HepG2 (cell line): ENCODE measurements at regions not wholly inside any gene's neighbourhood (a gene's known extent, or its start where the extent isn't known, plus 50 kb on each side); places are given as distances from the start of the nearest gene placed in this dataset.

ENCODE experiments used
- ATAC-seq: fragments of 200-7000 bp; cut with Tn5 transposase; 3 replicates; pipeline ENCODE4 v1.9.1; 2020; ENCODE audit warnings: mild to moderate bottlenecking, moderate library complexity
- BruUV-seq: library from RNA; stranded (reverse); fragments of 400-500 nt; replicated peaks from 2 replicates; lab custom pipeline; 2021; lab: Mats Ljungman, UMichigan
- CTCF ChIA-PET: fragments of 300-600 bp; formaldehyde crosslinking; extraction: SDS; loops from one replicate; lab custom pipeline; 2021; ENCODE audit warnings: low total read pairs, inconsistent platforms, low intra/inter-chr PET ratio; lab: Yijun Ruan, JAX
- POLR2A ChIA-PET: fragments of 350-600 bp; sonication (Branson Sonifier 250); formaldehyde crosslinking; loops from one replicate; lab custom pipeline; 2020; ENCODE audit warnings: antibody characterized with exemption, inconsistent platforms; lab: Yijun Ruan, JAX
- DNase-seq: peaks from one replicate; pipeline ENCODE4 v3.0.0-alpha.2; 2015; ENCODE audit warnings: low spot score
- FAIRE-seq: peaks from 3 replicates; lab custom pipeline; 2011; peaks lifted over from hg19 to GRCh38; lab: Jason Lieb, UNC
- H2AFZ ChIP-seq: one replicate; pipeline ENCODE4 v1.6.1; 2011; ENCODE audit warnings: low read length, inconsistent platforms
- H3K27ac ChIP-seq: fragments of 300-600 bp; 3 replicates; pipeline ENCODE4 v1.8.0; 2011; ENCODE audit warnings: mixed run types, mild to moderate bottlenecking, mixed read lengths, low read length, inconsistent platforms; ENCODE audit not compliant: insufficient read depth; ENCODE audit errors: extremely low read length
- H3K27me3 ChIP-seq, 2 experiments: fragments of 200-600 bp in 1 of 2; 2 replicates in 1 of 2; 3 replicates in 1 of 2; pipeline versions ENCODE4 v1.6.0 to v1.8.0; 2011; ENCODE audit warnings: low read length in 2 of 2, mild to moderate bottlenecking in 2 of 2, moderate library complexity in 2 of 2, inconsistent platforms in 1 of 2; ENCODE audit not compliant: insufficient read depth in 2 of 2, control insufficient read depth in 1 of 2
- H3K36me3 ChIP-seq, 2 experiments: fragments of 200-600 bp in 1 of 2; replicated peaks in 1 of 2; 2 replicates in 1 of 2; 3 replicates in 1 of 2; pipeline versions ENCODE4 v1.5.1 to v1.8.0; 2011; ENCODE audit warnings: low read length in 2 of 2, inconsistent platforms in 1 of 2; ENCODE audit not compliant: insufficient read depth in 2 of 2, control insufficient read depth in 1 of 2
- H3K4me1 ChIP-seq: 2 replicates; pipeline ENCODE4 v1.5.1; 2012; ENCODE audit warnings: low read length, inconsistent platforms; ENCODE audit not compliant: insufficient read depth
- H3K4me2 ChIP-seq: 2 replicates; pipeline ENCODE4 v1.6.0; 2011; ENCODE audit warnings: low read depth, low read length, inconsistent platforms
- H3K4me3 ChIP-seq, 3 experiments: fragments of 200-600 bp in 1 of 3; sonication (generic), shearing (Covaris generic) in 1 of 3; replicated peaks in 1 of 3; 2 replicates each; pipeline ENCODE4 v1.5.1; 2011 to 2016; ENCODE audit warnings: low read length in 3 of 3, inconsistent platforms in 2 of 3, low read depth in 2 of 3, mild to moderate bottlenecking in 2 of 3, control low read depth in 1 of 3, mixed read lengths in 1 of 3; ENCODE audit not compliant: insufficient read depth in 1 of 3
- H3K79me2 ChIP-seq: one replicate; pipeline ENCODE4 v1.6.1; 2011; ENCODE audit warnings: low read length, inconsistent platforms; ENCODE audit not compliant: insufficient read depth
- H3K9ac ChIP-seq: 2 replicates; pipeline ENCODE4 v1.6.0; 2011; ENCODE audit warnings: mild to moderate bottlenecking, low read depth, low read length, inconsistent platforms; ENCODE audit not compliant: insufficient read depth
- H3K9me3 ChIP-seq: 2 replicates; pipeline ENCODE4 v1.5.1; 2012; ENCODE audit warnings: mild to moderate bottlenecking, low read length
- H4K20me1 ChIP-seq: 2 replicates; pipeline ENCODE4 v1.6.0; 2011; ENCODE audit warnings: inconsistent platforms, mild to moderate bottlenecking, low read length, moderate library complexity; ENCODE audit not compliant: insufficient read depth
- BRCA1 ChIP-seq: sonication (generic); formaldehyde crosslinking; IDR thresholded peaks from 2 replicates; pipeline ENCODE4 v1.4.0; 2020; ENCODE audit warnings: missing genetic modification reagents
- IRX3 ChIP-seq: sonication (generic); formaldehyde crosslinking; IDR thresholded peaks from 2 replicates; pipeline ENCODE4 v1.8.1; 2023; ENCODE audit warnings: mild to moderate bottlenecking, low read depth, missing genetic modification reagents, borderline replicate concordance
- RBM22 ChIP-seq: fragments of 200-400 bp; formaldehyde crosslinking; optimal IDR thresholded peaks from 2 replicates; pipeline ENCODE3; 2017; ENCODE audit warnings: mild to moderate bottlenecking, low read length, moderate library complexity
- SNAI1 ChIP-seq: sonication (generic); formaldehyde crosslinking; IDR thresholded peaks from 2 replicates; pipeline ENCODE4 v1.5.0; 2020; ENCODE audit warnings: mild to moderate bottlenecking, missing genetic modification reagents, borderline replicate concordance
- ZNF136 ChIP-seq: sonication (generic); formaldehyde crosslinking; IDR thresholded peaks from 2 replicates; pipeline ENCODE4 v1.8.1; 2022; ENCODE audit warnings: low read depth, mild to moderate bottlenecking, moderate library complexity, missing genetic modification reagents
- ZNF451 ChIP-seq: sonication (generic); formaldehyde crosslinking; IDR thresholded peaks from 2 replicates; pipeline ENCODE4 v1.5.0; 2020; ENCODE audit warnings: mild to moderate bottlenecking, missing genetic modification reagents
- ZNF460 ChIP-seq: sonication (generic); formaldehyde crosslinking; IDR thresholded peaks from 2 replicates; pipeline ENCODE4 v1.5.1; 2020; ENCODE audit warnings: missing genetic modification reagents, mild to moderate bottlenecking, borderline replicate concordance
- ZNF782 ChIP-seq: sonication (generic); formaldehyde crosslinking; IDR thresholded peaks from 2 replicates; pipeline ENCODE4 v1.4.0; 2020; ENCODE audit warnings: missing genetic modification reagents, mild to moderate bottlenecking, borderline replicate concordance
- WGBS: methylation state at CpG from one replicate; pipeline ENCODE4 v1.1.6; 2017; ENCODE audit warnings: low lambda C conversion rate; 5-methylcytosine and 5-hydroxymethylcytosine counted together
- in situ Hi-C: cut with HindIII; loops from 2 replicates; pipeline ENCODE4 v1.10.0; 2017; ENCODE audit warnings: low pct_unique_long_range_greater_than_20kb; ENCODE audit not compliant: extremely low pct_ligation_motif_present
- intact Hi-C: fragments of 100-400 bp; cut with micrococcal nuclease; formaldehyde crosslinking; loops from one replicate; pipeline ENCODE4 v1.10.0; 2022; ENCODE audit not compliant: unreplicated experiment
- TF ChIP-seq, protein P1 (sequence below): sonication (generic); formaldehyde crosslinking; conservative IDR thresholded peaks from 2 replicates; pipeline ENCODE4 v1.4.0; 2020; ENCODE audit warnings: missing genetic modification reagents
- TF ChIP-seq, protein P2 (sequence below): sonication (generic); formaldehyde crosslinking; IDR thresholded peaks from 2 replicates; pipeline ENCODE4 v1.4.0; 2020; ENCODE audit warnings: missing genetic modification reagents, borderline replicate concordance
- TF ChIP-seq, protein P3 (sequence below): sonication (generic); formaldehyde crosslinking; IDR thresholded peaks from 2 replicates; pipeline ENCODE4 v1.4.0; 2020; ENCODE audit warnings: mild to moderate bottlenecking, missing genetic modification reagents

DNA sequence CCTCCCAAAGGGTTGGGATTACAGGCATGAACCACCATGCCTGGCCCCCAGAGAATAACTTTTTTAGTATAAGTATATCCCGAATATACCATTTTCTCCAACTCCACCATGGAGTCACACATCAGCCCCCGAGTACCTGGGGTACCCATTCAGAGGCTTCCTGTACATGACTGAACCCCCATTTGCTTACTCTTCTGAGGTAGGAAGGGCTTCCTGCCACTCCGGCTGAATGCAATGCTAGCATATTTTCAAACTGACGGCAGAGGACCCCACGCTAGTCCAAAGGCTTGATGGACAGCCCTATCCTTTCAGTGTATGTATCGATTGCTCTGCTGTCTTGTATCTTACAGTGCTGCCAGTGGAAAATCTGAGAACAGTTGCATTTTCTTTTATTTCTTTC is 220.6 kb upstream of the SH3BP4 start:
- intact Hi-C loops, result no loop called here
- FAIRE-seq (no peak), ATAC-seq (no peak), DNase-seq (no peak)
- ChIA-PET CTCF (no interaction called here), POLR2A (no interaction called here)
- Histone ChIP-seq H3K4me3 (no peak overlapping the region), H3K79me2 (no peaks in the 10 kb centered on the region), H3K36me3 (no peaks in the 10 kb centered on the region), H3K9ac (no peak overlapping the region), H3K27ac (no peak overlapping the region), H3K4me2 (no peak overlapping the region), H4K20me1 (no peaks in the 10 kb centered on the region), H3K27me3 (no peaks in the 10 kb centered on the region), H3K9me3 (peaks cover 7% of the 10 kb centered on the region), H3K4me1 (peaks cover 33% of the 10 kb centered on the region), H2AFZ (no peak overlapping the region)
- 94% methylated on average over 6 of the region's 6 CpGs for WGBS
- in situ Hi-C loops, result no loop called here
- no TSS peak for BruUV-seq
- TF ChIP-seq IRX3 (CRISPR knock-in tag), result no peak
- TF ChIP-seq ZNF451 (CRISPR knock-in tag), result no peak
- TF ChIP-seq, protein P1, sequence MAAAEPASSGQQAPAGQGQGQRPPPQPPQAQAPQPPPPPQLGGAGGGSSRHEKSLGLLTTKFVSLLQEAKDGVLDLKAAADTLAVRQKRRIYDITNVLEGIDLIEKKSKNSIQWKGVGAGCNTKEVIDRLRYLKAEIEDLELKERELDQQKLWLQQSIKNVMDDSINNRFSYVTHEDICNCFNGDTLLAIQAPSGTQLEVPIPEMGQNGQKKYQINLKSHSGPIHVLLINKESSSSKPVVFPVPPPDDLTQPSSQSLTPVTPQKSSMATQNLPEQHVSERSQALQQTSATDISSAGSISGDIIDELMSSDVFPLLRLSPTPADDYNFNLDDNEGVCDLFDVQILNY (CRISPR knock-in tag), result no peak
- no peak for TF ChIP-seq SNAI1 (CRISPR knock-in tag)
- no peak for TF ChIP-seq ZNF460 (CRISPR knock-in tag)
- TF ChIP-seq BRCA1 (CRISPR knock-in tag), result no peak
- TF ChIP-seq, protein P2, sequence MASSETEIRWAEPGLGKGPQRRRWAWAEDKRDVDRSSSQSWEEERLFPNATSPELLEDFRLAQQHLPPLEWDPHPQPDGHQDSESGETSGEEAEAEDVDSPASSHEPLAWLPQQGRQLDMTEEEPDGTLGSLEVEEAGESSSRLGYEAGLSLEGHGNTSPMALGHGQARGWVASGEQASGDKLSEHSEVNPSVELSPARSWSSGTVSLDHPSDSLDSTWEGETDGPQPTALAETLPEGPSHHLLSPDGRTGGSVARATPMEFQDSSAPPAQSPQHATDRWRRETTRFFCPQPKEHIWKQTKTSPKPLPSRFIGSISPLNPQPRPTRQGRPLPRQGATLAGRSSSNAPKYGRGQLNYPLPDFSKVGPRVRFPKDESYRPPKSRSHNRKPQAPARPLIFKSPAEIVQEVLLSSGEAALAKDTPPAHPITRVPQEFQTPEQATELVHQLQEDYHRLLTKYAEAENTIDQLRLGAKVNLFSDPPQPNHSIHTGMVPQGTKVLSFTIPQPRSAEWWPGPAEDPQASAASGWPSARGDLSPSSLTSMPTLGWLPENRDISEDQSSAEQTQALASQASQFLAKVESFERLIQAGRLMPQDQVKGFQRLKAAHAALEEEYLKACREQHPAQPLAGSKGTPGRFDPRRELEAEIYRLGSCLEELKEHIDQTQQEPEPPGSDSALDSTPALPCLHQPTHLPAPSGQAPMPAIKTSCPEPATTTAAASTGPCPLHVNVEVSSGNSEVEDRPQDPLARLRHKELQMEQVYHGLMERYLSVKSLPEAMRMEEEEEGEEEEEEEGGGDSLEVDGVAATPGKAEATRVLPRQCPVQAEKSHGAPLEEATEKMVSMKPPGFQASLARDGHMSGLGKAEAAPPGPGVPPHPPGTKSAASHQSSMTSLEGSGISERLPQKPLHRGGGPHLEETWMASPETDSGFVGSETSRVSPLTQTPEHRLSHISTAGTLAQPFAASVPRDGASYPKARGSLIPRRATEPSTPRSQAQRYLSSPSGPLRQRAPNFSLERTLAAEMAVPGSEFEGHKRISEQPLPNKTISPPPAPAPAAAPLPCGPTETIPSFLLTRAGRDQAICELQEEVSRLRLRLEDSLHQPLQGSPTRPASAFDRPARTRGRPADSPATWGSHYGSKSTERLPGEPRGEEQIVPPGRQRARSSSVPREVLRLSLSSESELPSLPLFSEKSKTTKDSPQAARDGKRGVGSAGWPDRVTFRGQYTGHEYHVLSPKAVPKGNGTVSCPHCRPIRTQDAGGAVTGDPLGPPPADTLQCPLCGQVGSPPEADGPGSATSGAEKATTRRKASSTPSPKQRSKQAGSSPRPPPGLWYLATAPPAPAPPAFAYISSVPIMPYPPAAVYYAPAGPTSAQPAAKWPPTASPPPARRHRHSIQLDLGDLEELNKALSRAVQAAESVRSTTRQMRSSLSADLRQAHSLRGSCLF (CRISPR knock-in tag), result no peak
- no peak for TF ChIP-seq ZNF782 (CRISPR knock-in tag)
- TF ChIP-seq ZNF136 (CRISPR knock-in tag), result no peak
- no peak for TF ChIP-seq RBM22
- TF ChIP-seq, protein P3, sequence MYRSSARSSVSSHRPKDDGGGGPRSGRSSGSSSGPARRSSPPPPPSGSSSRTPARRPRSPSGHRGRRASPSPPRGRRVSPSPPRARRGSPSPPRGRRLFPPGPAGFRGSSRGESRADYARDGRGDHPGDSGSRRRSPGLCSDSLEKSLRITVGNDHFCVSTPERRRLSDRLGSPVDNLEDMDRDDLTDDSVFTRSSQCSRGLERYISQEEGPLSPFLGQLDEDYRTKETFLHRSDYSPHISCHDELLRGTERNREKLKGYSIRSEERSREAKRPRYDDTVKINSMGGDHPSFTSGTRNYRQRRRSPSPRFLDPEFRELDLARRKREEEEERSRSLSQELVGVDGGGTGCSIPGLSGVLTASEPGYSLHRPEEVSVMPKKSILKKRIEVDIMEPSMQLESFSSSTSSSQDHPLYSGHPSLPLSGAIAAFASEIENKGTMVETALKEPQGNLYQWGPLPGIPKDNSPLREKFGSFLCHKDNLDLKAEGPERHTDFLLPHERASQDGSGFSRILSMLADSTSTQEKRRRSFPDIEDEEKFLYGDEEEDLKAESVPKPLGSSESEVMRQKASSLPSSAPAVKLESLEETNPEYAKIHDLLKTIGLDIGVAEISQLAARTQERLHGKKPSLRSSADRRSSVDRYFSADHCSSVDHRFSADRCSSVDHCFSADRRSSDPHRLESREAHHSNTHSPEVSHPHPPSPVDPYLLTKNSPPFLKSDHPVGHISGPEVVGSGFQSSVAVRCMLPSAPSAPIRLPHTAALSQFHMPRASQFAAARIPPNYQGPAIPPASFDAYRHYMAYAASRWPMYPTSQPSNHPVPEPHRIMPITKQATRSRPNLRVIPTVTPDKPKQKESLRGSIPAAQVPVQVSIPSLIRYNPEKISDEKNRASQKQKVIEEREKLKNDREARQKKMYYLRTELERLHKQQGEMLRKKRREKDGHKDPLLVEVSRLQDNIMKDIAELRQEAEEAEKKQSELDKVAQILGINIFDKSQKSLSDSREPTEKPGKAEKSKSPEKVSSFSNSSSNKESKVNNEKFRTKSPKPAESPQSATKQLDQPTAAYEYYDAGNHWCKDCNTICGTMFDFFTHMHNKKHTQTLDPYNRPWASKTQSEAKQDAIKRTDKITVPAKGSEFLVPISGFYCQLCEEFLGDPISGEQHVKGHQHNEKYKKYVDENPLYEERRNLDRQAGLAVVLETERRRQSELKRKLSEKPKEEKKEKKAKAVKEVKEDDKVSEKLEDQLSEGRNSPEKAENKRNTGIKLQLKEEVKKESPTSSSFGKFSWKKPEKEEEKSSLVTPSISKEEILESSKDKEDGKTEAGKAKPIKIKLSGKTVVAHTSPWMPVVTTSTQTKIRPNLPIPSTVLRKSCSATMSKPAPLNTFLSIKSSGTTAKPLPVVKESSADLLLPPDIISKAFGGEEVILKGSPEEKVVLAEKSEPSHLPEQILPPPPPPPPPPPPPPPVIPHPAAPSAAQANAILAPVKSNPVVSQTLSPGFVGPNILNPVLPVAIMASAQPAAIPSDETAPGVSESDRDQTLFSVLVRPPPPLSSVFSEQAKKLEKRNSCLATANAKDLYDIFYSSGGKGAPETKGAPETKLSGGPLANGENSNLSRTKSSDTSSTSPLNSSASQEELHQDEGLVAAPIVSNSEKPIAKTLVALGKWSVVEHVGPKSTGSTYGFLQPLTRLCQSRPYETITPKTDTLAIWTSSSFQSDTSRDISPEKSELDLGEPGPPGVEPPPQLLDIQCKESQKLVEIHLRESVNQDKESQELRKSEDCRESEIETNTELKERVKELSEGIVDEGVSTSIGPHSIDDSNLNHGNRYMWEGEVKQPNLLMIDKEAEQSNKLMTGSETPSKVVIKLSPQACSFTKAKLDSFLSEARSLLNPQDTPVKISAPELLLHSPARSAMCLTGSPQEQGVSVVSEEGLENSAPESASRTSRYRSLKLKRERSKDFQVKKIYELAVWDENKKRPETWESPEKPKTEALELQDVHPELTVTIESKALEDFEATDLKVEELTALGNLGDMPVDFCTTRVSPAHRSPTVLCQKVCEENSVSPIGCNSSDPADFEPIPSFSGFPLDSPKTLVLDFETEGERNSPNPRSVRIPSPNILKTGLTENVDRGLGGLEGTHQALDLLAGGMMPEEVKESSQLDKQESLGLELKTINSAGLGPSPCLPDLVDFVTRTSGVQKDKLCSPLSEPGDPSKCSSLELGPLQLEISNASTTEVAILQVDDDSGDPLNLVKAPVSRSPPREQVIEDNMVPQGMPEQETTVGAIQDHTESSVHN (CRISPR knock-in tag), result no peak
